ENCODE measurements at regions not wholly inside any gene's neighbourhood (a gene's known extent, or its start where the extent isn't known, plus 50 kb on each side); places are given as distances from the start of the nearest gene placed in this dataset.
A peak's percentile ranks its signal among the peaks of the same experiment; 100 is the strongest.

- peaks cover 3% of the 10 kb centered on the region for H3K27me3 Mint-ChIP-seq (ENCODE audit: insufficient read depth, low read depth, poor library complexity)
- H2AFZ ChIP-seq: no peak overlapping the region
- H3K4me3 Mint-ChIP-seq: no peak overlapping the region
- H3K27ac ChIP-seq (ENCODE audit: low read depth): no peak overlapping the region
- 0 out of 2 replicates have a peak overlapping the region, but pooled peaks have one; percentile 44 for H3K4me2 ChIP-seq
- H3K4me1 Mint-ChIP-seq: peaks cover 15% of the 10 kb centered on the region
- ATAC-seq: no peak
- H3F3A ChIP-seq (replicated peaks; ENCODE audit: low read depth): no peaks in the 10 kb centered on the region
- TF ChIP-seq STAT1 (IDR thresholded peaks at IDR 0.05; ENCODE audit: unreplicated experiment) (no peak), ETS1 (IDR thresholded peaks at IDR 0.05) (no peak), POLR2AphosphoS5 (IDR thresholded peaks at IDR 0.05; ENCODE audit: low read depth) (no peak), ZNF462 (CRISPR knock-in tag; IDR thresholded peaks at IDR 0.05) (no peak), CREB1 (CRISPR knock-in tag; IDR thresholded peaks at IDR 0.05; ENCODE audit: low read depth) (no peak), EZH2 (IDR thresholded peaks at IDR 0.05; ENCODE audit: low read depth, unreplicated experiment) (no peak)
- peaks cover under 1% of the 10 kb centered on the region; the same call in 2 of the 3 replicates for H3K9me3 Mint-ChIP-seq
- H3K27ac Mint-ChIP-seq: no peak overlapping the region
- no peak for DNase-seq (ENCODE audit: low spot score)
- H4K20me1 ChIP-seq (replicated peaks; ENCODE audit: insufficient read depth): no peaks in the 10 kb centered on the region
- H3K36me3 Mint-ChIP-seq (ENCODE audit: low read depth): no peaks in the 10 kb centered on the region; the same call in 2 of the 3 replicates
- H3K4me1 ChIP-seq (ENCODE audit: insufficient read depth): peaks cover 21% of the 10 kb centered on the region
- H3K79me2 ChIP-seq (replicated peaks; ENCODE audit: insufficient read depth): no peaks in the 10 kb centered on the region
- H3K9me2 ChIP-seq (ENCODE audit: insufficient read depth): peaks cover 5% of the 10 kb centered on the region; the same call in 1 of the 2 replicates
- H3K27me3 ChIP-seq (ENCODE audit: insufficient read depth): no peaks in the 10 kb centered on the region
- no peaks in the 10 kb centered on the region for H3K36me3 ChIP-seq (ENCODE audit: insufficient read depth)
- H3K4me3 ChIP-seq: no peak overlapping the region
These were observed 362.7 kb downstream of the REEP3 start for GRCh38 chr10:63883861-63884260.
